Suprapubic skin (tissue), 4 donors: ENCODE measurements at regions not wholly inside any gene's neighbourhood (a gene's known extent, or its start where the extent isn't known, plus 50 kb on each side); places are given as distances from the start of the nearest gene placed in this dataset.

Experiments used
- CTCF ChIP-seq, 2 donors: fragments of 200-600 bp in 1 of 2; fragments of 450-650 bp in 1 of 2; sonication (generic) in 1 of 2; IDR thresholded peaks; one replicate each; pipeline ENCODE4 v1.5.1; 2016 to 2019; ENCODE audit warnings: antibody characterized with exemption in 2 of 2, mild to moderate bottlenecking in 1 of 2, moderate library complexity in 1 of 2
- POLR2A ChIP-seq, 2 donors: fragments of 450-650 bp; IDR thresholded peaks; one replicate each; pipeline ENCODE4 v1.6.1; 2017; ENCODE audit warnings: antibody characterized with exemption in 2 of 2, mild to moderate bottlenecking in 2 of 2, moderate library complexity in 2 of 2
- POLR2AphosphoS5 ChIP-seq, 3 donors: sonication (generic); formaldehyde crosslinking; IDR thresholded peaks; one replicate each; pipeline ENCODE4 v1.6.1; 2017; ENCODE audit warnings: antibody characterized with exemption in 3 of 3

- TF ChIP-seq CTCF (IDR thresholded peaks at IDR 0.05) (no peak), POLR2AphosphoS5 (IDR thresholded peaks at IDR 0.05) (no peak), POLR2A (IDR thresholded peaks at IDR 0.05) (no peak)
Observed at GRCh38 chr9:135353935-135354334, 125.6 kb upstream of the PPP1R26 start.
